BJ (cell line): ENCODE measurements at regions not wholly inside any gene's neighbourhood (a gene's known extent, or its start where the extent isn't known, plus 50 kb on each side); places are given as distances from the start of the nearest gene placed in this dataset.

Experiments
- CTCF ChIA-PET: fragments of 350-600 bp; formaldehyde crosslinking; extraction: SDS; loops from one replicate; lab custom pipeline; 2021; ENCODE audit warnings: antibody characterized with exemption, inconsistent platforms; lab: Yijun Ruan, JAX
- POLR2A ChIA-PET: fragments of 300-600 bp; sonication (Branson Sonifier 250); formaldehyde crosslinking; extraction: SDS; loops from one replicate; lab custom pipeline; 2021; ENCODE audit warnings: antibody characterized with exemption; lab: Charles Lee
- DNase-seq: peaks from one replicate; pipeline ENCODE4 v3.0.0-alpha.2; 2011; ENCODE audit warnings: low read depth
- H3K27me3 ChIP-seq: 2 replicates; pipeline ENCODE4 v1.6.0; 2011; ENCODE audit warnings: low read length; ENCODE audit not compliant: control insufficient read depth, insufficient read depth
- H3K36me3 ChIP-seq: 2 replicates; pipeline ENCODE4 v1.5.1; 2011; ENCODE audit warnings: low read length; ENCODE audit not compliant: control insufficient read depth, insufficient read depth
- H3K4me3 ChIP-seq: 2 replicates; pipeline ENCODE4 v1.5.1; 2011; ENCODE audit warnings: low read depth, mild to moderate bottlenecking, control low read depth, low read length
- CTCF ChIP-seq: IDR thresholded peaks from 2 replicates; pipeline ENCODE4 v1.5.1; 2011; ENCODE audit warnings: low read depth, mild to moderate bottlenecking, control low read depth, inconsistent platforms, low read length, moderate library complexity; ENCODE audit not compliant: insufficient read depth

GRCh38 chr13:90702050-90702449 is 645.4 kb upstream of the MIR17HG start:
- CTCF ChIA-PET, result no interaction called here
- POLR2A ChIA-PET, result no interaction called here
- no peaks in the 10 kb centered on the region for H3K36me3 ChIP-seq
- no peak for DNase-seq
- no peak for TF ChIP-seq CTCF
- no peak overlapping the region for H3K4me3 ChIP-seq
- H3K27me3 ChIP-seq, result no peaks in the 10 kb centered on the region

DNA sequence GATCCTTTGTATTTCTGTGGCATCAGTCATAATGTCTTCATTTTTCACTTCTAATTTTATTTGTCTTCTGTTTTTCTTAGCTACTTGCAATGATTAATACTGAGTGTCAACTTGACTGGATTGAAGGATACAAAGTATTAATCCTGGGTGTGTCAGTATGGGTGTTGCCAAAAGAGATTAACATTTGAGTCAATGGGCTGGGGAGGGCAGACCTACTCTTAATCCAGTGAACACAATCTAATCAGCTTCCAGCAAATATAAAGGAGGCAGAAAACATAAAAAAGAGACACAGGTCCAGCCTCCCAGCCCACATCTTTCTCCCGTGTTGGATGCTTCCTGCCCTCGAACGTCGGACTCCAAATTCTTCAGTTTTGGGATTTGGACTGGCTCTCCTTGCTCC is 640.9 kb upstream of the MIR17HG start:
- TF ChIP-seq CTCF, result no peak
- Histone ChIP-seq H3K4me3 (no peak overlapping the region), H3K27me3 (no peaks in the 10 kb centered on the region), H3K36me3 (no peaks in the 10 kb centered on the region)
- ChIA-PET POLR2A (no interaction called here), CTCF (no interaction called here)
- no peak for DNase-seq

DNA sequence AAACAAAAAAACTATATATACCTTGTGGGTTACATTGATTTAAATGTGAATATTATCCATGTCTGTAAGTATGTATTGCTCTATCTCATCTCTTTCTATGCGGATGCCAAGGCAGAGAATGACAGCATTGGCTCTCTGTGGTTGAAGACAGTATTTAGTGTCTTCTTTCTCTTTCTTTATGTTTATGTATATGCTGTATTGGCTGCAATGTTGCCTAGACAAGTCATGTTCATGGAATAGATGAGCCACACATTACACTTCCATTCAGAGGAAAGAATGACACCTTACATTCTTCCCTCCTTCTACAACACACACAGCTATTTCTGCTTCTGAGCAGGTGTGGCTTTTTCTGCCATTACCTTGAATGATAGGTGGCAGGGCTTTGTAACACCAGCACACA is 639.4 kb upstream of the MIR17HG start:
- no peak for DNase-seq
- Histone ChIP-seq H3K27me3 (no peaks in the 10 kb centered on the region), H3K36me3 (no peaks in the 10 kb centered on the region), H3K4me3 (no peak overlapping the region)
- ChIA-PET POLR2A (no interaction called here), CTCF (no interaction called here)
- TF ChIP-seq CTCF, result no peak

GRCh38 chr13:90709319-90709718 is 638.2 kb upstream of the MIR17HG start:
- no peaks in the 10 kb centered on the region for H3K36me3 ChIP-seq
- CTCF ChIA-PET, result interaction anchor here (1.1 kb wide), 1 partner anchor 23 kb away, joined by 3 read pairs; no protein-coding TSS in a partner anchor
- no peak overlapping the region for H3K4me3 ChIP-seq
- POLR2A ChIA-PET, result no interaction called here
- no peak for TF ChIP-seq CTCF
- H3K27me3 ChIP-seq, result no peaks in the 10 kb centered on the region
- DNase-seq, result no peak

DNA sequence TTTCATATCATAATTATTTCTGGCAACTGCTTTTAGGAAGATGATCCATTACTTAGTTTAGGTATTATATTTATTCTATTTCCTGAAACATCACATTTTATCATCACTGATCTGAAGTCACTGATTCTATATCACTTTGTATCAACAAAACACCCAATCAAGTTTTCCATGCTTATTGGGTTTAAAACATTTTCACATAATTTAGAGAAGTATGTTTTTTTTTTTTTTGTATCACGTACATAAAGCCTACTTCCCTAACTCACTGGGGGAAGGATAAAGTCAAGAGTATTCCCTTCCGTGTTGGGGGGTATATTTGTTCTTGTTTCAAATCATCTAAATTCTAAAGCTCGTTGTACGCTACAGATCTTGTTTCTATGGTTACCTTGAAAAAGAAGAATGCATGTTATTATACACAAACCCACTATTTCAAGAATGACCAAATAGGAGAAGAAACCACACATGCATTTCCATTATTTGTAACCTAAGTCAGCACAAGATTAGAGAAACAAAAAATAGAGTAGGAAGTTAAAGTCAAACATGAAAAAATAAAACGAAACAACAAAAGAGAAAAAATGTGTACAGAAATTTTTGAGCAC is 637.2 kb upstream of the MIR17HG start:
- no peak for DNase-seq
- Histone ChIP-seq H3K4me3 (no peak overlapping the region), H3K36me3 (no peaks in the 10 kb centered on the region), H3K27me3 (no peaks in the 10 kb centered on the region)
- POLR2A ChIA-PET, result no interaction called here
- TF ChIP-seq CTCF, result no peak
- CTCF ChIA-PET, result interaction anchor here (1.1 kb wide), 1 partner anchor 24 kb away, joined by 3 read pairs; no protein-coding TSS in a partner anchor
